Suprapubic skin (tissue), 4 donors: ENCODE measurements at regions not wholly inside any gene's neighbourhood (a gene's known extent, or its start where the extent isn't known, plus 50 kb on each side); places are given as distances from the start of the nearest gene placed in this dataset.

ENCODE experiments used
- DNase-seq, 2 donors: peaks; one replicate each; pipeline ENCODE4 v3.0.0-alpha.2; 2019; ENCODE audit warnings: low spot score in 2 of 2
- H3K27ac ChIP-seq: fragments of 200-600 bp; sonication (generic); one replicate; pipeline ENCODE4 v1.5.1; 2019
- H3K27me3 ChIP-seq: fragments of 200-600 bp; sonication (generic); one replicate; pipeline ENCODE4 v1.5.1; 2019
- H3K36me3 ChIP-seq: fragments of 200-600 bp; sonication (generic); one replicate; pipeline ENCODE4 v1.5.1; 2019
- H3K4me1 ChIP-seq: fragments of 200-600 bp; sonication (generic); one replicate; pipeline ENCODE4 v1.5.1; 2019
- H3K4me3 ChIP-seq: fragments of 200-600 bp; sonication (generic); one replicate; pipeline ENCODE4 v1.5.1; 2019; ENCODE audit warnings: mild to moderate bottlenecking
- H3K9me3 ChIP-seq: fragments of 200-600 bp; sonication (generic); one replicate; pipeline ENCODE4 v1.5.1; 2019
- EP300 ChIP-seq: sonication (generic); formaldehyde crosslinking; IDR thresholded peaks from one replicate; pipeline ENCODE4 v1.6.1; 2017; ENCODE audit warnings: antibody characterized with exemption
- POLR2A ChIP-seq, 2 donors: fragments of 450-650 bp; IDR thresholded peaks; one replicate each; pipeline ENCODE4 v1.6.1; 2017; ENCODE audit warnings: antibody characterized with exemption in 2 of 2, mild to moderate bottlenecking in 2 of 2, moderate library complexity in 2 of 2
- POLR2AphosphoS5 ChIP-seq, 3 donors: sonication (generic); formaldehyde crosslinking; IDR thresholded peaks; one replicate each; pipeline ENCODE4 v1.6.1; 2017; ENCODE audit warnings: antibody characterized with exemption in 3 of 3
- WGBS: methylation state at CpG from one replicate; pipeline ENCODE4 v1.1.5; 2018; 5-methylcytosine and 5-hydroxymethylcytosine counted together
- TF ChIP-seq, protein P1 (sequence below), 2 donors: fragments of 200-600 bp in 1 of 2; fragments of 450-650 bp in 1 of 2; sonication (generic) in 1 of 2; IDR thresholded peaks; one replicate each; pipeline ENCODE4 v1.5.1; 2016 to 2019; ENCODE audit warnings: antibody characterized with exemption in 2 of 2, mild to moderate bottlenecking in 1 of 2, moderate library complexity in 1 of 2

GRCh38 chr12:41905759-41906297, 238.8 kb downstream of the GXYLT1 start:
- H3K27ac ChIP-seq = no peak overlapping the region
- no peaks in the 10 kb centered on the region for H3K27me3 ChIP-seq
- no peak overlapping the region for H3K4me3 ChIP-seq
- no peak for DNase-seq
- no peaks in the 10 kb centered on the region for H3K36me3 ChIP-seq
- no peaks in the 10 kb centered on the region for H3K4me1 ChIP-seq
- WGBS = 97% methylated on average over 6 of the region's 6 CpGs
- H3K9me3 ChIP-seq = no peaks in the 10 kb centered on the region
- no peak for TF ChIP-seq POLR2A (IDR thresholded peaks at IDR 0.05)
- no peak for TF ChIP-seq EP300
- TF ChIP-seq, protein P1, sequence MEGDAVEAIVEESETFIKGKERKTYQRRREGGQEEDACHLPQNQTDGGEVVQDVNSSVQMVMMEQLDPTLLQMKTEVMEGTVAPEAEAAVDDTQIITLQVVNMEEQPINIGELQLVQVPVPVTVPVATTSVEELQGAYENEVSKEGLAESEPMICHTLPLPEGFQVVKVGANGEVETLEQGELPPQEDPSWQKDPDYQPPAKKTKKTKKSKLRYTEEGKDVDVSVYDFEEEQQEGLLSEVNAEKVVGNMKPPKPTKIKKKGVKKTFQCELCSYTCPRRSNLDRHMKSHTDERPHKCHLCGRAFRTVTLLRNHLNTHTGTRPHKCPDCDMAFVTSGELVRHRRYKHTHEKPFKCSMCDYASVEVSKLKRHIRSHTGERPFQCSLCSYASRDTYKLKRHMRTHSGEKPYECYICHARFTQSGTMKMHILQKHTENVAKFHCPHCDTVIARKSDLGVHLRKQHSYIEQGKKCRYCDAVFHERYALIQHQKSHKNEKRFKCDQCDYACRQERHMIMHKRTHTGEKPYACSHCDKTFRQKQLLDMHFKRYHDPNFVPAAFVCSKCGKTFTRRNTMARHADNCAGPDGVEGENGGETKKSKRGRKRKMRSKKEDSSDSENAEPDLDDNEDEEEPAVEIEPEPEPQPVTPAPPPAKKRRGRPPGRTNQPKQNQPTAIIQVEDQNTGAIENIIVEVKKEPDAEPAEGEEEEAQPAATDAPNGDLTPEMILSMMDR (IDR thresholded peaks at IDR 0.05) = no peak
- no peak for TF ChIP-seq POLR2AphosphoS5 (IDR thresholded peaks at IDR 0.05)

GRCh38 chr12:41905073-41905758, 239.5 kb downstream of the GXYLT1 start:
- no peak overlapping the region for H3K4me3 ChIP-seq
- DNase-seq = no peak
- no peaks in the 10 kb centered on the region for H3K36me3 ChIP-seq
- no peaks in the 10 kb centered on the region for H3K4me1 ChIP-seq
- no peaks in the 10 kb centered on the region for H3K27me3 ChIP-seq
- no peaks in the 10 kb centered on the region for H3K9me3 ChIP-seq
- no peak overlapping the region for H3K27ac ChIP-seq
- TF ChIP-seq EP300 = no peak
- TF ChIP-seq POLR2AphosphoS5 (IDR thresholded peaks at IDR 0.05) = no peak
- TF ChIP-seq, protein P1 (IDR thresholded peaks at IDR 0.05) = no peak
- no peak for TF ChIP-seq POLR2A (IDR thresholded peaks at IDR 0.05)
- 82% methylated on average over 7 of the region's 7 CpGs for WGBS

DNA sequence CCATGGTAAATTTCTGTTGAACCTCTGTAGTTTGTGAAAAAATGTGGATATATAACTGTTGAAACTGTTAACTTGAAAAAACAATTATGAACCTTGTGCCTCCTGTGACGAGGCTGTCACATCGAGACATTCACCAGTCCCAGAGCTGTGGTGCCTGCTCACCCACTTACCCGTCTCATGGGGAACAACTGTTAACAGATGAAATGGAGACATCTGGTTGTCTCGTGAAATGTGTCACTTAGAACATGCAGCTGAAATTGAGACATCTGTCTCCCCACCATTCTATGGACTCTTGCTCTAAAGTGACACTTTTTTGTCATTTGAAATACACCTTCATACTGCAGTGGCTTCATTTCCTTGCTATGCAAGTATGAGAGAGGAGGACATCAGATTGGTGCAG, 240.6 kb downstream of the GXYLT1 start:
- 81% methylated on average over 4 of the region's 4 CpGs for WGBS
- TF ChIP-seq, protein P1 (IDR thresholded peaks at IDR 0.05) = no peak
- TF ChIP-seq POLR2AphosphoS5 (IDR thresholded peaks at IDR 0.05) = no peak
- no peak for TF ChIP-seq POLR2A (IDR thresholded peaks at IDR 0.05)
- no peak for TF ChIP-seq EP300
- Histone ChIP-seq H3K9me3 (no peaks in the 10 kb centered on the region), H3K27me3 (no peaks in the 10 kb centered on the region), H3K4me1 (no peaks in the 10 kb centered on the region), H3K4me3 (no peak overlapping the region), H3K27ac (no peak overlapping the region), H3K36me3 (no peaks in the 10 kb centered on the region)
- DNase-seq = no peak

DNA sequence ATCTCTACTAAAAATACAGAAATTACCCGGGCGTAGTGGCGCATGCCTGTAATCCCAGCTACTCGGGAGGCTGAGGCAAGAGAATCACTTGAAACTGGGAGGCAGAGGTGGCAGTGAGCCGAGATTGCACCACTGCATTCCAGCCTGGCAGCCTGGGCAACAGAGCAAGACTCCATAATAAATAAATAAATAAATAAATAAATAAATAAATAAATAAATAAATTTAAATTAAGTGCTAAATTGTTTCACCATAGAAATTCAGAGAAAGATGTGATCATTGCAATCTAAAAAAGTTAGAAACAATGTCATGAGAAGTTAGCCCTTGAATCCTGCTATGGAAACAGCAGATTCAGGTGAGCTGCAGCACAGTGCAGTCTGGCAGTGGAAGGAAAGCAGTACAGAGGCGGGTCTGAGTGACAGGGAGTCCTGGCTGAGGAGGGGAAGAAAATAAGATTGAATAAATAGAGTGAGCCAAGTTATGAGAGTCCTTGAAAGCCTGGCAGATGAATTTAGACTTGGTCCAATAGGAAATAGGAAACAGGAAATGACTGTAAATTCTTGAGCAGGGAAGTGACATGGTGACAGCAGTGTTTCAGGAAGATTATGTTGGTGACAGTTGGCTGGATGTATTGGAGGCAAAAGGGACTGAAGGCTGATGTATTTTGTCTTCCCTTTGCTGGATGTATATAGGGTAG, 241.5 kb downstream of the GXYLT1 start:
- 94% methylated on average over 6 of the region's 6 CpGs for WGBS
- no peak overlapping the region for H3K4me3 ChIP-seq
- H3K9me3 ChIP-seq = no peaks in the 10 kb centered on the region
- H3K36me3 ChIP-seq = no peaks in the 10 kb centered on the region
- TF ChIP-seq POLR2A (IDR thresholded peaks at IDR 0.05) (no peak), POLR2AphosphoS5 (IDR thresholded peaks at IDR 0.05) (no peak), EP300 (no peak)
- TF ChIP-seq, protein P1 (IDR thresholded peaks at IDR 0.05) = no peak
- H3K27ac ChIP-seq = no peak overlapping the region
- no peaks in the 10 kb centered on the region for H3K4me1 ChIP-seq
- DNase-seq = no peak
- H3K27me3 ChIP-seq = no peaks in the 10 kb centered on the region

DNA sequence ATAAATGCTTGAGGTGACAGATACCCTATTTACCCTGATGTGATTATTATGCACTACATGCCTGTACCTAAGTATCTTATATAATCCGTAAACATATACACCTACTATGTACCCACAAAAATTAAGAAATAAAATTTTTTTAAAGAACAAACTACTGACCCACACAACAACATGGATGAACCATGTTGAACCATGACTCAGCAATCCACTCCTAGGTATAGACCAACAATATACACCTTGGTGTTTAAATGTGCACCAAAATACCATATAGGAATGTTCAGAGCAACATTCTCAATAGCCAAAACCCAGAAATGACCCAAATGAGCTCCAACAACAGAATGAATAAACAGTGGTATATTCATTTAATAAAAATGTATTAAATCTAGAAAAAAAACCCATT, 245.1 kb downstream of the GXYLT1 start:
- DNase-seq = no peak
- no peaks in the 10 kb centered on the region for H3K36me3 ChIP-seq
- no peak overlapping the region for H3K27ac ChIP-seq
- WGBS = 96% methylated on average over 1 of the region's 1 CpG
- H3K9me3 ChIP-seq = no peaks in the 10 kb centered on the region
- no peaks in the 10 kb centered on the region for H3K27me3 ChIP-seq
- no peak overlapping the region for H3K4me3 ChIP-seq
- no peaks in the 10 kb centered on the region for H3K4me1 ChIP-seq
- no peak for TF ChIP-seq EP300
- TF ChIP-seq, protein P1 (IDR thresholded peaks at IDR 0.05) = no peak
- TF ChIP-seq POLR2A (IDR thresholded peaks at IDR 0.05) = no peak
- TF ChIP-seq POLR2AphosphoS5 (IDR thresholded peaks at IDR 0.05) = no peak
